Erythroblast (primary cell): ENCODE measurements at regions not wholly inside any gene's neighbourhood (a gene's known extent, or its start where the extent isn't known, plus 50 kb on each side); places are given as distances from the start of the nearest gene placed in this dataset.

ENCODE experiments used
- GATA1 ChIP-seq: IDR thresholded peaks from 2 replicates; pipeline ENCODE4 v1.6.1; 2011; ENCODE audit warnings: low read depth, mild to moderate bottlenecking, control low read depth, low read length, moderate library complexity
- POLR2A ChIP-seq: IDR thresholded peaks from 2 replicates; pipeline ENCODE4 v1.6.1; 2011; ENCODE audit warnings: mild to moderate bottlenecking, low read length

DNA sequence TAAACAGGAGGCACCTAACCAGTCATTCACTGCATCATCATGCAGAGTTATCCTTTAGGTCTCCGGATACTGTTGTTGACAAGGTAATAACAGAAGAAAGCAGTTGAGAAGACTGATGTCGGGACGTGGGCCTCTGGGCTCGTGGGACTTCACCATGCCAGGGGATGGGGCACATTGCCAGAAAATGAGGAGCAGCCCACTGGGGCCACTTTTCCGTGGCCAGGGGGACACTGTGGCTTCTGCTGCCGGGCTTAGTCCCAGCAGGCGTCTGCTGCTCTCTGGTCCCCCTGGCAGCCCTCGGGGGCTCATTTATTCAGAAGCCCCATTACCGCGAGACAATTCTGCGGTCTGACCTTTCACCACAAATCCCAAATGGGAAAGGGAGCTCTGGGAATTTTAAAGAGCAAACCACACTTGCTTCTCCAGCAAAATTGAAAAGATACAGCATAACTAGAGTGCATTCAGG, 201.2 kb downstream of the DAD1 start:
- TF ChIP-seq POLR2A (no peak), GATA1 (no peak)
